Stomach (tissue), 4 donors: ENCODE measurements at regions not wholly inside any gene's neighbourhood (a gene's known extent, or its start where the extent isn't known, plus 50 kb on each side); places are given as distances from the start of the nearest gene placed in this dataset.

Experiments
- CTCF ChIP-seq, 7 experiments: fragments of 450-650 bp in 4 of 7; fragments of 200-600 bp in 3 of 7; sonication (generic) in 3 of 7; IDR thresholded peaks; one replicate each; pipeline ENCODE4 v1.5.1; 2016 to 2019; ENCODE audit warnings: antibody characterized with exemption in 7 of 7, control low read depth in 2 of 7, mild to moderate bottlenecking in 1 of 7
- EP300 ChIP-seq: sonication (generic); formaldehyde crosslinking; IDR thresholded peaks from one replicate; pipeline ENCODE4 v1.6.1; 2017; ENCODE audit warnings: antibody characterized with exemption
- POLR2A ChIP-seq, 4 donors: fragments of 450-650 bp; IDR thresholded peaks; one replicate each; pipeline ENCODE4 v1.6.1; 2016; ENCODE audit warnings: antibody characterized with exemption in 4 of 4, control low read depth in 2 of 4, mild to moderate bottlenecking in 1 of 4, moderate library complexity in 1 of 4
- POLR2AphosphoS5 ChIP-seq, 3 donors: sonication (generic); formaldehyde crosslinking; IDR thresholded peaks; one replicate each; pipeline ENCODE4 v1.6.1; 2016; ENCODE audit warnings: antibody characterized with exemption in 3 of 3

- TF ChIP-seq POLR2A (IDR thresholded peaks at IDR 0.05) = no peak
- TF ChIP-seq CTCF (IDR thresholded peaks at IDR 0.05) = no peak
- no peak for TF ChIP-seq POLR2AphosphoS5 (IDR thresholded peaks at IDR 0.05)
- TF ChIP-seq EP300 = no peak
Measured at GRCh38 chr10:65342245-65342644, 1583.6 kb upstream of the LRRTM3 start.
